Tibial nerve (tissue), 4 donors: ENCODE measurements at regions not wholly inside any gene's neighbourhood (a gene's known extent, or its start where the extent isn't known, plus 50 kb on each side); places are given as distances from the start of the nearest gene placed in this dataset.

Experiments
- DNase-seq, 2 donors: peaks; one replicate each; pipeline ENCODE4 v3.0.0-alpha.2; 2019; ENCODE audit warnings: low spot score in 2 of 2
- H3K27ac ChIP-seq, 4 donors: fragments of 200-600 bp; sonication (generic) in 3 of 4; one replicate each; pipeline ENCODE4 v1.5.1; 2017 to 2019; ENCODE audit warnings: mild to moderate bottlenecking in 1 of 4
- H3K27me3 ChIP-seq, 2 donors: fragments of 200-600 bp; sonication (generic) in 1 of 2; one replicate each; pipeline versions ENCODE4 v1.5.1 to v1.6.0; 2017 to 2019
- H3K36me3 ChIP-seq, 3 donors: fragments of 200-600 bp; sonication (generic); one replicate each; pipeline ENCODE4 v1.5.1; 2018 to 2019
- H3K4me1 ChIP-seq, 4 donors: fragments of 200-600 bp; sonication (generic) in 3 of 4; one replicate each; pipeline ENCODE4 v1.5.1; 2017 to 2019
- H3K4me3 ChIP-seq, 4 donors: fragments of 200-600 bp; sonication (generic) in 3 of 4; one replicate each; pipeline ENCODE4 v1.5.1; 2017 to 2019; ENCODE audit warnings: mild to moderate bottlenecking in 1 of 4, moderate library complexity in 1 of 4
- H3K9me3 ChIP-seq, 4 donors: fragments of 200-600 bp; sonication (generic) in 3 of 4; one replicate each; pipeline ENCODE4 v1.5.1; 2017 to 2019
- EP300 ChIP-seq, 2 donors: sonication (generic); formaldehyde crosslinking; IDR thresholded peaks; one replicate each; pipeline ENCODE4 v1.6.1; 2017; ENCODE audit warnings: antibody characterized with exemption in 2 of 2, mild to moderate bottlenecking in 1 of 2
- POLR2A ChIP-seq, 2 donors: fragments of 450-650 bp; IDR thresholded peaks; one replicate each; pipeline ENCODE4 v1.6.1; 2017; ENCODE audit warnings: antibody characterized with exemption in 2 of 2, mild to moderate bottlenecking in 2 of 2, moderate library complexity in 2 of 2
- WGBS, 2 donors: methylation state at CpG; one replicate each; pipeline ENCODE4 v1.1.5; 2018; 5-methylcytosine and 5-hydroxymethylcytosine counted together
- TF ChIP-seq, protein P1 (sequence below), 5 experiments: fragments of 200-600 bp in 3 of 5; fragments of 450-650 bp in 2 of 5; sonication (generic) in 3 of 5; IDR thresholded peaks; one replicate each; pipeline ENCODE4 v1.5.1; 2016 to 2019; ENCODE audit warnings: antibody characterized with exemption in 5 of 5, mild to moderate bottlenecking in 3 of 5, moderate library complexity in 2 of 5

- H3K4me1 ChIP-seq: peaks cover 0 to 6% (median 0%) of the 10 kb centered on the region in 4 donors
- H3K27me3 ChIP-seq: no peaks in the 10 kb centered on the region
- H3K36me3 ChIP-seq: no peaks in the 10 kb centered on the region
- H3K9me3 ChIP-seq: peaks cover 0 to 7% (median 0%) of the 10 kb centered on the region in 4 donors
- WGBS, 2 donors: 71 to 86% methylated on average over 2 of the region's 2 CpGs
- TF ChIP-seq EP300 (IDR thresholded peaks at IDR 0.05) (no peak), POLR2A (IDR thresholded peaks at IDR 0.05) (no peak)
- TF ChIP-seq, protein P1, sequence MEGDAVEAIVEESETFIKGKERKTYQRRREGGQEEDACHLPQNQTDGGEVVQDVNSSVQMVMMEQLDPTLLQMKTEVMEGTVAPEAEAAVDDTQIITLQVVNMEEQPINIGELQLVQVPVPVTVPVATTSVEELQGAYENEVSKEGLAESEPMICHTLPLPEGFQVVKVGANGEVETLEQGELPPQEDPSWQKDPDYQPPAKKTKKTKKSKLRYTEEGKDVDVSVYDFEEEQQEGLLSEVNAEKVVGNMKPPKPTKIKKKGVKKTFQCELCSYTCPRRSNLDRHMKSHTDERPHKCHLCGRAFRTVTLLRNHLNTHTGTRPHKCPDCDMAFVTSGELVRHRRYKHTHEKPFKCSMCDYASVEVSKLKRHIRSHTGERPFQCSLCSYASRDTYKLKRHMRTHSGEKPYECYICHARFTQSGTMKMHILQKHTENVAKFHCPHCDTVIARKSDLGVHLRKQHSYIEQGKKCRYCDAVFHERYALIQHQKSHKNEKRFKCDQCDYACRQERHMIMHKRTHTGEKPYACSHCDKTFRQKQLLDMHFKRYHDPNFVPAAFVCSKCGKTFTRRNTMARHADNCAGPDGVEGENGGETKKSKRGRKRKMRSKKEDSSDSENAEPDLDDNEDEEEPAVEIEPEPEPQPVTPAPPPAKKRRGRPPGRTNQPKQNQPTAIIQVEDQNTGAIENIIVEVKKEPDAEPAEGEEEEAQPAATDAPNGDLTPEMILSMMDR (IDR thresholded peaks at IDR 0.05): no peak
- no peak overlapping the region for H3K27ac ChIP-seq
- no peak for DNase-seq
- no peak overlapping the region for H3K4me3 ChIP-seq
Observed at GRCh38 chr4:100721077-100721476, 203.3 kb upstream of the EMCN start.

DNA sequence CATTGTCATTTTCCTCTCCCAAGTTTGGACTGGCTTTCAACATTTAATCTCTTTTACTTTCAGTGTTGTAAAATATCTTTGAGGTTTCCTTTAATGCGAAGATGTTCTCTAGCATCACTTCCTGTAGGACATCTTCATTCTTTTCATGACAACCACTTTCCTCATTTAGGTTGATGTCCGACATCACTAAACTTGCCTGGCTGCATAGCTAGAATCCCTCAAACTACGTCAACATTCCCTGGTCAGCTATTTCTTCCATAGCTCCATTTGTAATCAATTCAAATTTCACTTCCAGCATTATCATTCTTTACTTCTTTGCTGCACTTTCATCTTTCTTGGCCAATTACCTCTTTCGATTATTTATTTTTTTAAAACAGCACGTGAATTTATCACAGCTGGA, 198.6 kb upstream of the EMCN start:
- Histone ChIP-seq H3K36me3 (no peaks in the 10 kb centered on the region), H3K4me3 (no peak overlapping the region), H3K27ac (no peak overlapping the region), H3K9me3 (peaks cover 0 to 7% (median 2%) of the 10 kb centered on the region in 4 donors), H3K27me3 (no peaks in the 10 kb centered on the region), H3K4me1 (peaks cover 0 to under 1% (median 0%) of the 10 kb centered on the region in 4 donors)
- TF ChIP-seq POLR2A (IDR thresholded peaks at IDR 0.05): no peak
- DNase-seq: no peak
- WGBS, 2 donors: 91 to 92% methylated on average over 5 of the region's 5 CpGs

- 56 to 71% methylated on average over 4 of the region's 4 CpGs for WGBS, 2 donors
- DNase-seq: no peak
- no peaks in the 10 kb centered on the region for H3K36me3 ChIP-seq
- H3K9me3 ChIP-seq: no peaks in the 10 kb centered on the region
- TF ChIP-seq, protein P1 (IDR thresholded peaks at IDR 0.05): no peak
- TF ChIP-seq POLR2A (IDR thresholded peaks at IDR 0.05) (no peak), EP300 (IDR thresholded peaks at IDR 0.05) (no peak)
- H3K4me1 ChIP-seq: no peaks in the 10 kb centered on the region
- no peak overlapping the region for H3K4me3 ChIP-seq
- no peak overlapping the region for H3K27ac ChIP-seq
- no peaks in the 10 kb centered on the region for H3K27me3 ChIP-seq
Observed at GRCh38 chr4:100708776-100709175, 191.0 kb upstream of the EMCN start.

GRCh38 chr4:100707786-100708185, 190.0 kb upstream of the EMCN start:
- no peaks in the 10 kb centered on the region for H3K27me3 ChIP-seq
- H3K4me3 ChIP-seq: no peak overlapping the region
- TF ChIP-seq EP300 (IDR thresholded peaks at IDR 0.05) (no peak), POLR2A (IDR thresholded peaks at IDR 0.05) (no peak)
- TF ChIP-seq, protein P1 (IDR thresholded peaks at IDR 0.05): no peak
- no peaks in the 10 kb centered on the region for H3K4me1 ChIP-seq
- DNase-seq: no peak
- no peaks in the 10 kb centered on the region for H3K36me3 ChIP-seq
- WGBS, 2 donors: 96 to 98% methylated on average over 1 of the region's 1 CpG
- H3K9me3 ChIP-seq: no peaks in the 10 kb centered on the region
- H3K27ac ChIP-seq: no peak overlapping the region

DNA sequence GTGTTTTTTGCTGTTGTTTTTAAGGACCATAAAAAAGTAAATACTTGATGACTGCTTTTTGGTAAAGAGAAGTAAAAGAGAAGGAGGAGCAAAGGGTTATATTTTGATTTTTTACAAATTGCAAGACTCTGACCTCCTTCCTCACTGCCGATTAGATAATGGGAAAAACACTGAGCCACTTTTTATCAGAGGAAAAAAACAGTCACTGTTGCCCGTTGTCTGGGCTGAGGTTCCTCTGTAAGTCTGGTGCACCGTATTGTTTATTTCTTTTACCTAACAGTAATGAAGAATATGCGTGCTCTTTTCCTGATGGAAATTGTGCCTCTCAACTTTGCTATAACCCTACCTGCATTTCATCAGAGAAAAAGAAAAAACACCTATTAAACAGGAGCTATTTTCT, 178.7 kb upstream of the EMCN start:
- H3K27ac ChIP-seq: no peak overlapping the region
- H3K4me3 ChIP-seq: peak overlapping the region in 1 of 4 donors; percentile 3
- no peaks in the 10 kb centered on the region for H3K9me3 ChIP-seq
- WGBS, 2 donors: 32 to 35% methylated on average over 4 of the region's 4 CpGs
- no peaks in the 10 kb centered on the region for H3K36me3 ChIP-seq
- H3K4me1 ChIP-seq: no peaks in the 10 kb centered on the region
- DNase-seq: no peak
- TF ChIP-seq, protein P1 (IDR thresholded peaks at IDR 0.05): no peak
- TF ChIP-seq POLR2A (IDR thresholded peaks at IDR 0.05) (no peak), EP300 (IDR thresholded peaks at IDR 0.05) (no peak)
- no peaks in the 10 kb centered on the region for H3K27me3 ChIP-seq

GRCh38 chr4:100695871-100696270, 178.0 kb upstream of the EMCN start:
- Histone ChIP-seq H3K36me3 (no peaks in the 10 kb centered on the region), H3K27ac (no peak overlapping the region), H3K4me1 (no peaks in the 10 kb centered on the region), H3K4me3 (no peak overlapping the region), H3K9me3 (no peaks in the 10 kb centered on the region), H3K27me3 (no peaks in the 10 kb centered on the region)
- 39 to 52% methylated on average over 1 of the region's 1 CpG for WGBS, 2 donors
- TF ChIP-seq, protein P1 (IDR thresholded peaks at IDR 0.05): no peak
- TF ChIP-seq EP300 (IDR thresholded peaks at IDR 0.05) (no peak), POLR2A (IDR thresholded peaks at IDR 0.05) (no peak)
- no peak for DNase-seq
